Right hindlimb (tissue), 1 donor: ENCODE measurements at regions not wholly inside any gene's neighbourhood (a gene's known extent, or its start where the extent isn't known, plus 50 kb on each side); places are given as distances from the start of the nearest gene placed in this dataset.

Source experiments
- DNase-seq: peaks from one replicate; pipeline ENCODE4 v3.0.0-alpha.2; 2018

DNA sequence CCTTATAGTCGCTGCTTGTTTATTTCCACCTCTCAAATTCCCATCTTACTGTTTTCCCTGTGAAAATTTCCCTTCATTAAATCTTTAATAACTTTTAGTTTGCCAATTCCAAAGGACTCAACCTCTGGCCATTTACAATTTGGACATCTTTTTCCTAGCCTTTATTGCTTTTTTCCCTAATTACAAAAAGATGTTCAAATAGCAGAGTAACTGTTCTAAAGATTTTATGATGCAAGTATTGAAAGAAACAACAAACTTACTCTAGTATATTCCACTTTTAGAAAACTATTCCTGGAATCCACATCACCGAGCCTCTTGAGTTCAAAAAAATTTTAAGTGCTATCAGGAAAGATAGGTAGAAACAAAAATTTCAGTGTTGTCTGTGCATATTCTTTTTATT lies 174.1 kb upstream of the UBE2E2 start:
- DNase-seq: no peak

GRCh38 chr3:23035927-23036640 lies 167.0 kb upstream of the UBE2E2 start:
- no peak for DNase-seq

GRCh38 chr3:23036728-23037127 lies 166.4 kb upstream of the UBE2E2 start:
- DNase-seq: no peak

GRCh38 chr3:23038471-23038870 lies 164.7 kb upstream of the UBE2E2 start:
- no peak for DNase-seq

- no peak for DNase-seq
These were observed 161.0 kb upstream of the UBE2E2 start for GRCh38 chr3:23041918-23042696.

GRCh38 chr3:23044463-23044862 lies 158.7 kb upstream of the UBE2E2 start:
- no peak for DNase-seq

DNA sequence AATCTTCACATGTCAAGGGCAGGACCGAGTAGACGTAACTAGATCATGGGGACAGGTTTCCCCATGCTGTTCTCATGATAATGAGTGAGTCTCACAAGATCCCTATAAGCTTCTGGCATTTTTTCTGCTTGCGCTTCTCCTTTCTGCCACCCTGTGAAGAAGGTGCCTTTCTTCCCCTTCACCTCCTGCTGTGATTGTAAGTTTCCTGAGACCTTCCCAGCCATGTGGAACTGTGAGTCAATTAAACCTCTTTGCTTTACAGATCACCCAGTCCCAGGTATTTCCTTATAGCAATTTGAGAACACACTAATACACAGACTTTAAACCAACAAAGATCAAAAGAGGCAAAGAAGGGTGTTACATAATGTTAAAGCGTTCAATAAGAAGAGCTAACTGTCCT lies 156.6 kb upstream of the UBE2E2 start:
- no peak for DNase-seq

DNA sequence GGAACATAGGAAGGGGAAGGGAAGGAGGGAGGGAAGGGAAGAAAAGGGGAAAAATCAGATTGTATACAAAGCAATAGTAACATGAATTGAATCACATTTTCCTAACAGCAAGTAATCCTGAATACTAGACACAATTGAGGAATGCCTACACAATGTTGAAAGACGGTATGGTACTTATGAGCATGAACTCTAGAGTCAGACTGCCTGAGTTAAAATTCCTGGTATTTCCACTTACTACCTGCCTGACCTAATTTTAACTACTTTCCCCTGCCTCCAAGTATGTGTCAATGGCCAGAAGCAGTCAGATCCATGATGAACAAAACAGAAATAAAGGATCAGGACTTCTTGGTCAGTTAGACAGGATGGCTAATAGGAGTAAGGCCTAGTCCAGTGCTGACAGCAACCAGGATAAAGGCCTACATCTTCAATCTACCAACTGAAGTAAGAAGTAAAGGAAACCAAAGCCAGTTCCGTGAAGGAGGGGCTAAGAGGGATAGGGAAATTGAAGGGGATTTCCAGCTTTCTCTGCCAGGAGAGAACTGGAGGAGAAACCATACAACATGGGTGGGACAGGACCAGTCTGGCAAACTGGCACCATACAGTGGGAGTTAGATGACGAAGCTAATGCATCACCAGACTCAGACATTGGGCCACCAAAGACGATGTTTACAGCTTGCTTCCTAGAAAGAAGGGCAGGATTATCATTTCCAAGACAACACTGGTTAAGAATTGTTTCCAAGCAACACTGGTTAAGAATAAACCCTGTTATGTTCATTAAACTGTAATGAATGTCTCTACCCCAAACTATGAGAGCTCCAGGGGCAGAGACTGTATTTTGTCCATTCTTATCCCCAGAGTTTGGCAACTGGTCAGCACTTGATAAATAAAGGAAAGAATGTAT lies 151.6 kb upstream of the UBE2E2 start:
- no peak for DNase-seq

GRCh38 chr3:23052208-23052607 lies 150.9 kb upstream of the UBE2E2 start:
- DNase-seq: no peak

- no peak for DNase-seq
These were observed 150.5 kb upstream of the UBE2E2 start for GRCh38 chr3:23052620-23053019.

DNA sequence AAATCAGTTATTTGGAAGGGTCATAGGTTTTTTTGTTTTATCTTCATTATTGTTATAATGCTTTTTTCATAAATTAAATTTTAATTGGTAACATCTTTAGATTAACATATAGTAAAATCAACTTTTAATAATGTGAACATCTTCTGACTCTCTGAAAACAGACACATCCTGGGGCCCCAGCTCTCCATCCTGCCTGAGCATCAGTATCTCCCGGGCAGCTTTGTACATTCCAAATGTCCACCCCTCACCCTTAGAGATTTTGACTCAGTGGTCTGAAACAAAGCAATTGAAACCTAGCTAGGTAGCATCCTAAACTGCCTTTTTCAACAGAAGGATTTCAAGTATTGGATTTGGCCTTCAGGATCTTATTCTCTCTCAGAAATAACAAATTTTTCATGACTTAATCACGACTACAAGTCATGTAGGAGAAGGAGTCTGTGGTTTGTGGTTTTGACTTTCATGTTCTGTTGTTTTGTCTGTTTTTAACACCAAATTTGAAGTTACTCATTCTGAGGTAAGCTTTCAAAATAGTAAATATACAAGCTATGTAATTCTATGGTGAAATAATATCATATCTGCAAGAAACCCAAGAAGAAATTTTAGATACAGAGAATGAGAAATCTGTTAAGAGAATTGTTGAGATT lies 147.3 kb upstream of the UBE2E2 start:
- DNase-seq: no peak

DNA sequence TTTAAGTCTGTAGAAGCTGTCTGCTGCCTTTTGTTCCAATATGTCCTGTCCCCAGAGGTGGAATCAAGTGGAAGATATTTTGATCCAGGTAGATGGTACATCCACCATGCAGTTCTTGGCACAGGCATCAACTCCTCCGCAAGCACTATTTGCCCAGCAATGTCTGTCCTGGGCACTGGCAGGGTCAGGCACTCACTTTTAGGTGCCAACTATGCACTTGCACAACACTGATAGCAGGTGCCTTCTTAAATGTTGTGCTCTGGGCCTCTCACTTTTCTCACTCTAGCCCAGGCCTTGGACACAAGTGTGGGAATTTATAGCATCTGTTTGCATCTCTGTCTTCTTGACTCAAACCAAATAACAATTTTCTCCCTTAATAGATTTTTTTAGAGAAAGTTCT lies 140.5 kb upstream of the UBE2E2 start:
- no peak for DNase-seq

- DNase-seq: no peak
These were observed 140.1 kb upstream of the UBE2E2 start for GRCh38 chr3:23062982-23063381.

GRCh38 chr3:23067116-23067515 lies 136.0 kb upstream of the UBE2E2 start:
- no peak for DNase-seq

DNA sequence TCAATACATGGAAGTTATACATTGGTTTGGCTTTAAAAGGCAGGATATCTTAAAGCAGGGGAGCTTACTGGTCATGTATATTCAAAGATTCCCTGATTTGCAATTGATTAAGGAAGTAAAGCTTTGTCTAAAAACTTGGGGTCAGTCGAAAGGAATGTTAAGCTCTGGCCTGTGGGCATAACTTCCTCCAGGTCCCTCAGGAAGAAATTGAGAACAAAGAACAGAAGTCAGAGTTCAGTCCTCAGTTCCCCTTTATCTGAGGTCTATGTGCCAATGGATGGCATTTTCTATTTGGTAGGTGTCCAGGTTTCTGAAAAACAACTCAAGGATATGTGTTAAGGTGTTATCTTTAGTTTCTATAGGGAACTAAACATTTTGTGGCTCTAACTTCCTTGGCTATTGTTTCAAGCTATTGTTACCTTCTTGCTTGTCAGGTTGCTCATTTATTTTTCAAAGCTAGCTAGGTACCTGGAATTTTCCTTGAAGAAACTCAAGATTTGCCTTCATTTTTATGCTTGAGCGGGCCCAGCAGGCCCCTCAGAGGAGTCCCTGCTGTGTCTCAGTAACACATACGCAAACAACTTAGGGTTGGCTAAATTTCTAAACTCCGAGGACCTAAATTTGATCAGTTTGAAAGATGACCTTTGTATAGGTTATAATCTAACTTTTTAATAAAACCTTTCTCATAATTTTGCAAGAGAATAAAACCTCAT lies 135.0 kb upstream of the UBE2E2 start:
- no peak for DNase-seq

DNA sequence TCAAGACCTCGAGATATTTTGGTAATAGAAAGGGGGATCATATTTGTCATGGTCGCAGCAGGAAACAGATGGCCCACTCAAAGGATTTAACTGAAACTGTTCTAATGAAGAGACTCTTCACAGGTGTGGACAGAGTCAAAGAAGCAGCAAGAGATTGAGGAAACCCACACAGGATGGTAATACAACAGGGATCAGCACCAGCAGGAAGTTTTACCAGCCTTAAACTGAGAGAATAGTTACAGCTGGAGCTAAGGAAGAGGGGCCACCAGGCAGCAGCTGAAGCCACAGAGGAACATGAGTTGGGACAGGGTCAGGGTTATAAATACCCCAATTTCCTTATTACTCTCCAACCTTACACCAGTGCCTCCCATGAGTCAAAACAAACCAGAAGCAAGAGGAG lies 131.8 kb upstream of the UBE2E2 start:
- no peak for DNase-seq

- no peak for DNase-seq
These were observed 131.4 kb upstream of the UBE2E2 start for GRCh38 chr3:23071758-23072157.

GRCh38 chr3:23072693-23073092 lies 130.4 kb upstream of the UBE2E2 start:
- DNase-seq: no peak

DNA sequence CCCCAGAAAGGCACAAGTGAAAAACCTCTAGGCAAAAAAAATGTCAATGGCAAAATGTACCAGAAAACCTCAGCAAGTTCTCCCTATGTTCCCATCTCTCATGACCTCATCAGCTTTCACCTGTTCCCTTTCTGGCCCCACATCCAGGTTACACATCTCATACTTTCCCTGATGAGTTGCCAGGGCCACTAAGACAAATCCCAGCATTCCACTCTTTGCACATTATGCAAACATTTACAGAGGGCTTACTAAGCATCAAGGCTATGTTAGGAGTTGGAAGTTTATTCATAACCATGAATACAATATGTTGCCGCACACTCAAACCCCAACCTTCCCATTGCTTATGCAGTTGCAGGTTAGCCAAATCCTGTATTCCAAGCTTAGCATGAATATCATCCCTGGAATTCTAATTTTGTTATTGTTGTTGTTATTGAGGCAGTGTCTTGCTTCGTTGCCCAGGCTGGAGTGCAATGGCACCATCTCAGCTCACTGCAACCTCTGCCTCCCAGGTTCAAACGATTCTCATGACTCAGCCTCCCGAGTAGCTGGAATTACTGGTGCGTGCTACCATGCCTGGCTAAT lies 129.3 kb upstream of the UBE2E2 start:
- no peak for DNase-seq

- no peak for DNase-seq
These were observed 127.6 kb upstream of the UBE2E2 start for GRCh38 chr3:23075496-23075895.

- DNase-seq: no peak
These were observed 126.7 kb upstream of the UBE2E2 start for GRCh38 chr3:23076437-23076836.

DNA sequence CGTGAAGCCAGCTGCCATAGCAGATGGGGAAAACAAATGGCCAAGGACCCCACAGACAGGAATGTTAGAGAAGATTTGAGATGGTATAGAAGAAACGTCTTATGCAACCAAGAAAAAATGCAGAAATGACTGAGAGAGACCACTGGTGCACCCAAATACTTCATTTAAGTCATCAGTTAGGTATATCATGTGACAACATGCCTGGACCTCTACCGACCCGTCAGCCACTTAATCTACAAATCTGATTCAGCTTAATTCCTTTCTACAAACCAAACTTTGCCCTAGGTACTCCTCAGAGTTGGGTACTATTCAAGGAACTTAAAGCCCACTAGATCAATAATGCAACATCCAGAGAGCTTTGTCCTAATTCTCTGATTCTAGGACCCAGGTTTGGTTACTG lies 126.0 kb upstream of the UBE2E2 start:
- no peak for DNase-seq
